Stimulated activated memory B cell treated with anti-CD40 and anti-IgM and Interleukin-4, amounts not matched to agents 10 μg/mL and 1 μg/mL and 100 μg/mL, for 72 hours (primary cell): ENCODE measurements at regions not wholly inside any gene's neighbourhood (a gene's known extent, or its start where the extent isn't known, plus 50 kb on each side); places are given as distances from the start of the nearest gene placed in this dataset.
A peak's percentile ranks its signal among the peaks of the same experiment; 100 is the strongest.
"Not testable (repeated sequence)": the region's sequence is repeated elsewhere in the genome, so short reads cannot be mapped to it uniquely, and the experiment has no call there.

Experiments used
- ATAC-seq: fragments of 150-1000 bp; cut with Tn5 transposase; 2 replicates; pipeline ENCODE4 v1.10.0; 2021
- H3K27ac Mint-ChIP-seq: one replicate; pipeline ENCODE4 v1.8.0; 2022; ENCODE audit warnings: mild to moderate bottlenecking, mixed read lengths
- H3K27me3 Mint-ChIP-seq: one replicate; pipeline ENCODE4 v1.8.0; 2022; ENCODE audit warnings: mixed read lengths
- H3K36me3 Mint-ChIP-seq: one replicate; pipeline ENCODE4 v1.8.0; 2022; ENCODE audit warnings: mixed read lengths
- H3K4me1 Mint-ChIP-seq: one replicate; pipeline ENCODE4 v1.8.0; 2022; ENCODE audit warnings: mixed read lengths
- H3K4me3 Mint-ChIP-seq: one replicate; pipeline ENCODE4 v1.8.0; 2022; ENCODE audit warnings: mild to moderate bottlenecking, moderate library complexity, mixed read lengths
- H3K9me3 Mint-ChIP-seq: one replicate; pipeline ENCODE4 v1.8.0; 2022; ENCODE audit warnings: mixed read lengths

DNA sequence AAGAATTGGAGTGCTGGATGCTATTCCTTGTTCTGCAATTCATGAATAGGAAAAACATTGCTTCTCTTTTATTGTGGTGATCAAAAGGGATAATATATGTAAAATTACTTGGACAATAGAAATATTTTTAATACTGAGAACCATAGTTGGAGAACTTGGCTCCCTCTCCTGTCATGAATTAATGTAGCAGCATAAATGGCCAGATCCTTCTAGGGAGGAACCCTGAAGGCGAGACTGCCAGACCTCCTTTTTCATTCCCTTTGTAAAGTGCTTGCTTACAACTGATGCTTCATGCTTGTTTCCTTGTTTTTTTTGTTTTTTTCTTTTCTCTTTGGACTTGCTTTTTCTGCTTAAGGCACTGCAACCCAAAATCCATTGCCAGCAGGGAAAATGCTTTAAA, 233.6 kb downstream of the SH2D4B start:
- Mint-ChIP-seq H3K36me3 (no peaks in the 10 kb centered on the region), H3K27me3 (peaks cover 11% of the 10 kb centered on the region), H3K27ac (no peak overlapping the region), H3K4me3 (no peak overlapping the region), H3K9me3 (no peaks in the 10 kb centered on the region), H3K4me1 (no peaks in the 10 kb centered on the region)
- ATAC-seq = no peak

DNA sequence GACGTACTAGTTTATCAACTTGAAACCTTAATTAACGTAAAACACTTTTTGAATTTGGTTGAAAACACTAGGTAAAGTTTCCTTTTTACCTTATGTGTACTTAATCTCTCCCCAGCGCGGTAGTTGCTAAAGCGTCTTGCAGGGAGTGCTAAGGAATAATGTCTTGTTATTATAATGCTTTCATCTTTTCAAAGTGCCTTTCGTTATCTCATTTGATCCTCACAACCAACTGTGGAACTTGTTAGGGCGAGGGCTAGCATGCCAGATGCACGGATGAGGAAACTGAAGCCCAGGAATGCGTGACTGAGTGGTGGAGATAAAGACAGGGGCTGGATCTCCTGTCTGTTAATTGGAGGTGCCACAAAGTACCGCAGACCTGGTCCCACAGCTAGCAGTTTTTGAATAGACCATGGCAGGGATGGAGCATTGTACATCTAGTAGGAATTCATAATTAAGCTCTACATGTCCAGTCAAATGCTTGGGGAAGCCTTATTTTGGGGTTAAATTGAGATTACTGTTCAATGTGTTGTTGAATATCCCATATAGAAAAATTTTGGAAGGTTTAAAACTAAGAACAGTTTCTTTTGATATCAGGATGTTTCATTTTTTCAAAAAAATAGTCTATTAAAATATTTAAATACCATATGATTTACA, 234.3 kb downstream of the SH2D4B start:
- Mint-ChIP-seq H3K9me3 (no peaks in the 10 kb centered on the region), H3K4me1 (no peaks in the 10 kb centered on the region), H3K27me3 (peaks cover 11% of the 10 kb centered on the region), H3K4me3 (no peak overlapping the region), H3K36me3 (no peaks in the 10 kb centered on the region), H3K27ac (no peak overlapping the region)
- no peak for ATAC-seq

DNA sequence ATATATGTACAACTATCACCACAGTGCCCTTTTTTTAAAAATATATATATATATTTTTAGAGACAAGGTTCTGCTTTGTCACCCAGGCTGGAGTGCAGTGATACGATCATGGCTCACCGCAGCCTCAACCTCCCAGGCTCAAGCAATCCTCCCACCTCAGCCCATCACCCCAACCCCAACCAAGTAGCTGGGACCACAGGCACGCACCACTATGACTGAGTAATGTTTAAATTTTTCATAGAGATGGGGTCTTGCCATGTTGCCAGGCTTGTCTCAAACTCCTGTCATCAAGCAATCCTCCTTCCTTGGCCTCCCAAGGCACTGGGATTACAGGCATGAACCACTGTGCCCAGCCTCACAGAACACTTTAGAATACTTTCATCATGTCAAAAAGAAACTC, 234.9 kb downstream of the SH2D4B start:
- H3K27me3 Mint-ChIP-seq = peaks cover 11% of the 10 kb centered on the region
- H3K4me1 Mint-ChIP-seq = no peaks in the 10 kb centered on the region
- no peak for ATAC-seq
- H3K4me3 Mint-ChIP-seq = no peak overlapping the region
- no peak overlapping the region for H3K27ac Mint-ChIP-seq
- no peaks in the 10 kb centered on the region for H3K9me3 Mint-ChIP-seq
- no peaks in the 10 kb centered on the region for H3K36me3 Mint-ChIP-seq

DNA sequence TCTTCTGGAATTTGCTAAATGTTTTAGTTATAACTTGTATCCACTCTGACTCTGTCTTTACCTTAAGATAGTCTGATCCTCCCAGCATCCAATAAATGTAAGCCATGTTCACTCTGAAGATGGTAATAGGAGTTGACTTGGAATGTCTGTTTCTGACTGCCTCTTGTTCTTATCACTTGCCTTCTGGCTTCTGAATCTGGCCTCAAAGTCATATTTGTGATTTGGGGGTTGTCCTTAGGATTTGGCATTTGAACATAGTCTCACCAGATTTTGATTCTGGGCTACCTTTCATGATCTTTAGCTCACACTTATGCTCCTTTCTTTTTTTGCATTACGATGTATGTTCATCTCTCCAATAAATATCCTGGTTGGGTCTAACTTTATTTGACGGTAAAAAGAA, 247.0 kb downstream of the SH2D4B start:
- Mint-ChIP-seq H3K27me3 (peaks cover 25% of the 10 kb centered on the region), H3K36me3 (no peaks in the 10 kb centered on the region), H3K9me3 (no peaks in the 10 kb centered on the region), H3K4me1 (no peaks in the 10 kb centered on the region), H3K4me3 (no peak overlapping the region), H3K27ac (no peak overlapping the region)
- ATAC-seq = no peak

DNA sequence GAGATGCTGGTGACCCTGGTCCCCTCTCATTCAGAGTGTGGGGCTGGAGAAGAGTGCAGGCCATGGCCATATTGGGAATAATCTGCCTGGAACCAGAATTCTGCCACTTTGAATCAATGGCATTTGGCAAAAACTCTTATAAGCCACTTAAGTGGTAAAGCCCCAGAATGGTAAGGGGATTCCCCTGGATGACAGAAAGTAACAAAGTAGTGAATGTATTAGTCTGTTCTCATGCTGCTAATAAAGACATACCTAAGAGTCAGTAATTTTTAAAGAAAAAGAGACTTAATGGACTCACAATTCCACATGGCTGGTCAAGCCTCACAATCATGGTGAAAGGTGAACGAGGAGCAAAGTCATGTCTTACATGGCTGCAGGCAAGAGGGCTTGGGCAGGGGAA, 248.6 kb downstream of the SH2D4B start:
- H3K27ac Mint-ChIP-seq = no peak overlapping the region

DNA sequence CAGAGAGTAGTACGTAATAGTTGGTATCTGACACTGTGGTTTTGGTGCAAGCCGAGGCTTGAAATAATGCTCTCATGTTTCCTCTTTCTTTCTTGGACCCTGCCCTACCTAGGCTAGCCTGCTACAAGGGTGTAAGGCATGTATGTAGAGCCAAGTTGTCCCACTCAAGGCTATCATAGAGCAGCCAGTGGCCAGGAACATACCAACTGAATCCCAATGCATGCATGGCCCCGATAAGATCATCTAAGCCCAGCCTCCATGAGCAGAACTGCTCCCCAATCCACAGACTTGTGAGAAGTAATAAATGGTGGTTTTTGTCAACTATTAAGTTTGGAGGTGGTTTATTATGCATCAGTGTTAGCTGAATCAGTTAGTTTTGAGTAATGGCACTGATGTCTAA, 250.2 kb downstream of the SH2D4B start:
- no peaks in the 10 kb centered on the region for H3K9me3 Mint-ChIP-seq
- H3K36me3 Mint-ChIP-seq = no peaks in the 10 kb centered on the region
- H3K27ac Mint-ChIP-seq = no peak overlapping the region
- no peak overlapping the region for H3K4me3 Mint-ChIP-seq
- peaks cover 17% of the 10 kb centered on the region for H3K27me3 Mint-ChIP-seq
- H3K4me1 Mint-ChIP-seq = no peaks in the 10 kb centered on the region
- ATAC-seq = no peak

More for the DNA sequence above, 248.6 kb downstream of the SH2D4B start:
- no peaks in the 10 kb centered on the region for H3K4me1 Mint-ChIP-seq
- H3K27me3 Mint-ChIP-seq = peaks cover 25% of the 10 kb centered on the region
- no peaks in the 10 kb centered on the region for H3K36me3 Mint-ChIP-seq
- no peak for ATAC-seq
- no peaks in the 10 kb centered on the region for H3K9me3 Mint-ChIP-seq
- H3K4me3 Mint-ChIP-seq = no peak overlapping the region

DNA sequence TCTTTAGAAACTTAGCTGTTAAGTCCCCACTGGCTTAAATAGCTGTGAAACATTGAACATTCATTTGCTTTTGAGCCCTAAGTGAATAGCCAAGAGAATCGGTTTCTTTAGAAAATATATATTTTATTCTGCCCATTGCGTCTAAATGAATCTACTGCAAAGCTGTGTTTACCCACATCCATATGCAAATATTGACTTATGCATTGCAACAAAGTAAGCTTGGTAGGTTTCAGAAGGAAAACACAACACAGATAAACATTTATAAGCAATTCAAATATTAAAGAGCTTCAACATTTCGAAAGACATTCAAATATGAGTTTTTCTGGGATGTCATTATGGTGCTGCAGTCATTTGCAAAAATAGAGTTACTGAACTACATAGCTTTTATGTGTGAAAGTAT, 257.3 kb downstream of the SH2D4B start:
- Mint-ChIP-seq H3K4me3 (no peak overlapping the region), H3K27me3 (peaks cover 10% of the 10 kb centered on the region), H3K9me3 (no peaks in the 10 kb centered on the region), H3K36me3 (no peaks in the 10 kb centered on the region), H3K4me1 (no peaks in the 10 kb centered on the region), H3K27ac (no peak overlapping the region)
- no peak for ATAC-seq

DNA sequence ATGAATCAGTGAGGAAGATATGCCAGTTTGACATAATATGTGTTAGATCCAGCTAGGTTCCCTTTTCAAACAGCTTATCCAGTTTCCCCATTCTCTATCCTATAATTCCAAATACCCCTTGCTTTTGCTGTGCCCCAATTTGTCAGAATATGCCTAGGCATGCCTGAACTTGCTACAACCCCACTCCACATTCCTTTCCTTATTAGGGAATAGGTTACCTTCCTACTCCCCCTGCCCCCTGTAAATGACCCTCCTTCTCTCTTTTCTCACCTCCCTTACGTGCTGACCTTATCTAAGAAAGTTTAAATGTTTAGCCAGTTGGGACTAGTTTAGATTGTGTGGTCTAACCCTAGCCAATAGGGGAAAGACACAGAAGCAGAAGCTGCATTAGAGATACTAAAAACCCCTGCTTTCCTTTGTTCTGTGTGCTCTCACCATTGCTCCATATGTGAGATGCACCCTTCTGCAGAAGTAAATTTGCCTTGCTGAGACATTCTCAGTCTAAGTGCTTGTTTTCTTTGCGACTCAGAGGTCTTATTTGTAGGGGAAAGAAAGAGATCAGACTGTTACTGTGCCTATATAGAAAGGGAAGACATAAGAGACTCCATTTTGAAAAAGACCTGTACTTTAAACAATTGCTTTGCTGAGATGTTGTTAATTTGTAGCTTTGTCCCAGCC, 267.8 kb downstream of the SH2D4B start:
- no peak for ATAC-seq
- H3K9me3 Mint-ChIP-seq = peaks cover 6% of the 10 kb centered on the region
- no peaks in the 10 kb centered on the region for H3K36me3 Mint-ChIP-seq
- no peaks in the 10 kb centered on the region for H3K27me3 Mint-ChIP-seq
- H3K4me1 Mint-ChIP-seq = no peaks in the 10 kb centered on the region
- H3K27ac Mint-ChIP-seq = no peak overlapping the region
- H3K4me3 Mint-ChIP-seq = no peak overlapping the region

DNA sequence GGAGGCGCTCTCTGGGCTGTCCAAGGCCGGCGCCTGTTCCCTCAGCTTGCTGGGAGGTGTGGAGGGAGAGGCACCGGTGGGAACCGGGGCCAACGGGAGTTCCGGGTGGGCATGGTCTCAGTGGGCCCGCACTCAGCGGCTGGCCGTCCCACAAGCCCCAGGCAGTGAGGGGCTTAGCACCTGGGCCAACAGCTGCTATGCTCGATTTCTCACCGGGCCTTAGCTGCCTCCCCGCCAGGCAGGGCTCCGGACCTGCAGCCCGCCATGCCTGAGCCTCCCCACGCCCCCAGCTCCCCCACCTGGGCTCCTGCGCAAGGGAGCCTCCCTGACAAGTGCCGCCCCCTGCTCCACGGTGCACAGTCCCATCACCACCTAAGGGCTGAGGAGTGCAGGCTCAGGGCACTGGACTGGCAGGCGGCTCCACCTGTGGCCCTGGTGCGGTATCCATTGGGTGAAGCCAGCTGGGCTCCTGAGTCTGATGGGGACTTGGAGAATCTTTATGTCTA, 276.5 kb downstream of the SH2D4B start:
- peaks cover 11% of the 10 kb centered on the region for H3K9me3 Mint-ChIP-seq
- H3K36me3 Mint-ChIP-seq = no peaks in the 10 kb centered on the region
- no peak overlapping the region for H3K4me3 Mint-ChIP-seq
- no peaks in the 10 kb centered on the region for H3K4me1 Mint-ChIP-seq
- H3K27me3 Mint-ChIP-seq = peaks cover 16% of the 10 kb centered on the region
- H3K27ac Mint-ChIP-seq = no peak overlapping the region
- ATAC-seq = no peak

DNA sequence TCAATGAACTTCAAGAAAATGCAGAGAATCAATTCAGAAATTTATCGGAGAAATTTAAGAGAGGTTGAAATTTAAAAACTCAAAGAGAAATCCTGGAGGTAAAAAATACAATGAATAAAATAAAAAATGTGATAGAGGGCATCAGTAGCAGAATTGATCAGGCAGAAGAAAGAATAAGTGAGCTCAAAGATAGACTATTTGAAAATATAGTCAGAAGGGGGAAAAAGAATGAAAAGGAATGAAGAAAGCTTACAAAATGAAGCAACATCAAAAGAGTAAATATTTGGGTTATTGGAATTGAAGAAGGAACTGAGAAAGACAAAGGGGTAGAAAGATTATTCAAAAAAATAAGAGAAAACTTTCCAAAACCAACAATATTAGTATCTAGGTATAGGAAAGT, 291.4 kb downstream of the SH2D4B start:
- H3K36me3 Mint-ChIP-seq = no peaks in the 10 kb centered on the region

DNA sequence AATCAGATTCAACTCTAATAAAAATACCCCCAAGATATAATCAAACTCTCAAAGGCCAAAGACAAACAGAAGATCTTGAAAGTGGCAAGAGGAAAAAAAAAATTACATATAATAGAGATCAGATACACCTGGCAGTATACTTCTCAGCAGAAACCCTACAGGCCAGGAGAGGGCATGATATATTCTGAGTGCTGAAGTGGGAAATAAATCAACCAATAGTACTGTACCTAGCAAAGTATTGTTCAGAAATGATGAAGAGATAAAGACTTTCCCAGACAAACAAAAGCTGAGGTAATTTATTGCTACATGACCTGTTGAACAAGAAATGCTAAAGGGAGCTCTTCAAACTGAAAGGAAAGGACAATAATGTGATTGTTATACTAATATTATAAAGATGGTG, 291.9 kb downstream of the SH2D4B start:
- Mint-ChIP-seq H3K4me3 (no peak overlapping the region), H3K27ac (no peak overlapping the region), H3K9me3 (peaks cover 20% of the 10 kb centered on the region), H3K36me3 (no peaks in the 10 kb centered on the region), H3K4me1 (no peaks in the 10 kb centered on the region), H3K27me3 (no peaks in the 10 kb centered on the region)
- no peak for ATAC-seq

More for the DNA sequence above, 291.4 kb downstream of the SH2D4B start:
- Mint-ChIP-seq H3K4me3 (no peak overlapping the region), H3K4me1 (no peaks in the 10 kb centered on the region), H3K27me3 (no peaks in the 10 kb centered on the region), H3K27ac (no peak overlapping the region), H3K9me3 (peaks cover 20% of the 10 kb centered on the region)
- no peak for ATAC-seq

DNA sequence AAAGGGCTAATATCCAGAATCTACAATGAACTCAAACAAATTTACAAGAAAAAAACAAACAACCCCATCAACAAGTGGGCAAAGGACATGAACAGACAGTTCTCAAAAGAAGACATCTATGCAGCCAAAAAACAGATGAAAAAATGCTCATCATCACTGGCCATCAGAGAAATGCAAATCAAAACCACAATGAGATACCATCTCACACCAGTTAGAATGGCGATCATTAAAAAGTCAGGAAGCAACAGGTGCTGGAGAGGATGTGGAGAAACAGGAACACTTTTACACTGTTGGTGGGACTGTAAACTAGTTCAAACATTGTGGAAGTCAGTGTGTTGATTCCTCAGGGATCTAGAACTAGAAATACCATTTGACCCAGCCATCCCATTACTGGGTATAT, 295.0 kb downstream of the SH2D4B start:
- not testable (repeated sequence) for H3K4me1 Mint-ChIP-seq, H3K4me3 Mint-ChIP-seq, H3K36me3 Mint-ChIP-seq, ATAC-seq, H3K27me3 Mint-ChIP-seq, H3K27ac Mint-ChIP-seq
- peaks cover 33% of the 10 kb centered on the region for H3K9me3 Mint-ChIP-seq

DNA sequence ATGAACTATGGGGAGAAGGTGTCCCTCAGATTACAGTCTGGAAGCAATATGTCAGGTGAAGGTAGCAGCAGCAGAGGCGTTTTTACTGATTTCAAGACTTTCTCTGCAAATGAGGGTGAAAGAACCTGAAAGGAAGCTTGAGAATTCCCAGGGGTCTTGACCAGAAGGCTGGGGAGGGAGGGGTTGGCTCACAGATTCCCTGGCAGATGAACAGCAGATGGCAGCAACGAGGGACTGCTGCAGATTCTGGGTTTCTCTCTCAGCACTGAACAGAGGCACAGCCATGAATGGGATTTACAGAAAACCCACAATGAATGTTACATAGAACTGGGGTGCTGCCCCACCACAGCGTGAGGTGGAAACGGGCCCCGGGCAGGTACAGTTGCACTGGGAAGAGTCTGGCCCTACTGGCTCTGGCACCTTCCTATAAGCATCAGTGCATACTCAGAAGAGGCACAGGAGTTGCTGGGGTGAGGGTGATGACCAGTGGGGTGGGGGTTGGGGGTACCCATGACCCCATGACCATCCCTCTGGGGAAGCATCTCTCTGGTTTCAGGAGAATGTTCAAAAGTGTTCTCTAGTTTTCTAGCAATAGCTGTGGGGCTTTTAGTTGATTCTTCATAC, 317.8 kb downstream of the SH2D4B start:
- Mint-ChIP-seq H3K27me3 (peaks cover 8% of the 10 kb centered on the region), H3K4me1 (no peaks in the 10 kb centered on the region), H3K27ac (no peak overlapping the region), H3K9me3 (no peaks in the 10 kb centered on the region), H3K4me3 (no peak overlapping the region), H3K36me3 (no peaks in the 10 kb centered on the region)
- peak; percentile 27 for ATAC-seq

DNA sequence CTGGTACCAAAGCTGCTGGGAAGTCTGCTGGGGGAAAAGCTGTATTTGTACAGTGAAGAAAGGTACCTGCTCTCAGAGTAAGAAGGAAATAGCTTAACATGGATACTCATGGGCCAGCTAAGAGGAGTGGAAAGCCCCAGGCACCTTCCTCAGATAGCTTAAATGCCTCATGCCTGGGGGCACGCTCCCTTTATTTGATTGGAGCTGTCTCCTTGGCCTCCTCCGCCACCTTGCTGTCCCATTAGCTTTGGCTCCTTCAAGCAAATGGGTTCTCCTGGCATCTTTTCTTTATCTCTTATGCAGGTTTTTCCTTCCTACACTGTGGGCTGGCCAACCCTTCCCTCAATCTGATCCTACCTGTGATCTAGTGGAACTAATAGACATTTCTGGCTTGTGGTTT, 318.5 kb downstream of the SH2D4B start:
- ATAC-seq = no peak
- Mint-ChIP-seq H3K4me3 (no peak overlapping the region), H3K36me3 (no peaks in the 10 kb centered on the region), H3K4me1 (no peaks in the 10 kb centered on the region), H3K27me3 (peaks cover 8% of the 10 kb centered on the region), H3K27ac (no peak overlapping the region), H3K9me3 (no peaks in the 10 kb centered on the region)

DNA sequence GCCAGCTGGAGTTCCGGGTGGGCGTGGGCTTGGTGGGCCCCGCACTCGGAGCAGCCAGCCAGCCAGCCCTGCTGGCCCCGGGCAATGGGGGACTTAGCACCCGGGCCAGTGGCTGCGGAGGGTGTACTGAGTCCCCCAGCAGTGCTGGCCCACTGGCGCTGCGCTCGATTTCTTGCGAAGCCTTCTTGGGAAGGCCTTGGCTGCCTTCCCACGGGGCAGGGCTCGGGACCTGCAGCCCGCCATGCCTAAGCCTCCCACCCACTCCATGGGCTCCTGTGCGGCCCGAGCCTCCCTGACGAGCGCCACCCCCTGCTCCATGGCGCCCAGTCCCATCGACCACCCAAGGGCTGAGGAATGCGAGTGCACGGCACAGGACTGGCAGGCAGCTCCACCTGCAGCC, 321.6 kb downstream of the SH2D4B start:
- H3K27me3 Mint-ChIP-seq, ATAC-seq, H3K4me1 Mint-ChIP-seq, H3K4me3 Mint-ChIP-seq, H3K27ac Mint-ChIP-seq, H3K9me3 Mint-ChIP-seq, H3K36me3 Mint-ChIP-seq: not testable (repeated sequence)

DNA sequence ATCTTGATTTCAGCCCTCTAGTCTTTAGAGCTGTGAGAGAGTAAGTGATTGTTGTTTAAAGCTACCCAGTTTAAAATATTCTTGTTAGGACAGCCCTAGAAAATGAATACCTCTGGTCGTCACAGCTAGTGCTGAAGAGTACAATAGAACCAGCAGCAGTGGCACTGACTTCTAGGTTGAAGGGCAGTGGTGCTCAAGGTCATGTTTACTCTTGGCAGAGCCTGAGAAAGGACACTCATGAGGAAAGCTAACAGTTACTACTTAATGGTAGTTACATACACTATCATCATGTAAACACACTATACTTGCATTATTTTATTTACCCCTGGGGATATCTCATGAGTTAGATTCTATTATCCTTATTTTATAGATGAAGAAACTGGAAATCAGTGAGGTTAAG, 323.0 kb downstream of the SH2D4B start:
- ATAC-seq = no peak
- no peak overlapping the region for H3K27ac Mint-ChIP-seq
- peaks cover 8% of the 10 kb centered on the region for H3K27me3 Mint-ChIP-seq
- H3K4me1 Mint-ChIP-seq = no peaks in the 10 kb centered on the region
- no peak overlapping the region for H3K4me3 Mint-ChIP-seq
- H3K9me3 Mint-ChIP-seq = peaks cover under 1% of the 10 kb centered on the region
- H3K36me3 Mint-ChIP-seq = no peaks in the 10 kb centered on the region
